CD4-positive, CD25-positive, alpha-beta regulatory T cell (primary cell): ENCODE measurements at regions not wholly inside any gene's neighbourhood (a gene's known extent, or its start where the extent isn't known, plus 50 kb on each side); places are given as distances from the start of the nearest gene placed in this dataset.
"Not testable (repeated sequence)": the region's sequence is repeated elsewhere in the genome, so short reads cannot be mapped to it uniquely, and the experiment has no call there.

Source experiments
- ATAC-seq, 2 donors: fragments of 150-1000 bp; cut with Tn5 transposase; one replicate each; pipeline ENCODE4 v1.10.0; 2021; ENCODE audit warnings: low read depth in 2 of 2, moderate number of reproducible peaks in 2 of 2, moderate library complexity in 1 of 2
- DNase-seq, 3 donors: peaks; one replicate each; pipeline versions ENCODE4 v3.0.0 to v3.0.0-alpha.2; 2012 to 2022; ENCODE audit warnings: mixed read lengths in 1 of 3
- H3K27ac ChIP-seq: one replicate; pipeline ENCODE4 v1.7.0; 2013; ENCODE audit warnings: mild to moderate bottlenecking, low read length; ENCODE audit not compliant: insufficient read depth, poor library complexity, severe bottlenecking
- H3K27me3 ChIP-seq: one replicate; pipeline ENCODE4 v1.7.0; 2013; ENCODE audit warnings: low read length; ENCODE audit not compliant: control insufficient read depth, insufficient read depth
- H3K36me3 ChIP-seq: one replicate; pipeline ENCODE4 v1.7.0; 2013; ENCODE audit warnings: mild to moderate bottlenecking, low read length, moderate library complexity; ENCODE audit not compliant: control insufficient read depth, insufficient read depth
- H3K4me1 ChIP-seq: 2 replicates; pipeline ENCODE4 v1.7.0; 2013; ENCODE audit warnings: mild to moderate bottlenecking, low read length; ENCODE audit not compliant: insufficient read depth, control insufficient read depth, poor library complexity, severe bottlenecking
- H3K4me3 ChIP-seq: one replicate; pipeline ENCODE4 v1.7.0; 2013; ENCODE audit warnings: low read depth, mild to moderate bottlenecking, low read length, moderate library complexity
- H3K9me3 ChIP-seq, 2 experiments: 1 replicate in 1 of 2; 2 replicates in 1 of 2; pipeline ENCODE4 v1.7.0; 2013; ENCODE audit warnings: low read length in 2 of 2, mild to moderate bottlenecking in 1 of 2, moderate library complexity in 1 of 2; ENCODE audit not compliant: control insufficient read depth in 2 of 2
- H3K27ac Mint-ChIP-seq, 3 donors: one replicate each; pipeline ENCODE4 v1.8.0; 2020 to 2022; ENCODE audit warnings: mild to moderate bottlenecking in 3 of 3, mixed read lengths in 3 of 3, moderate library complexity in 2 of 3
- H3K27me3 Mint-ChIP-seq: one replicate; pipeline ENCODE4 v1.8.0; 2022; ENCODE audit warnings: mild to moderate bottlenecking, mixed read lengths
- H3K36me3 Mint-ChIP-seq: one replicate; pipeline ENCODE4 v1.8.0; 2020; ENCODE audit warnings: mixed read lengths
- H3K4me1 Mint-ChIP-seq, 4 donors: one replicate each; pipeline ENCODE4 v1.8.0; 2020 to 2022; ENCODE audit warnings: mixed read lengths in 4 of 4, mild to moderate bottlenecking in 1 of 4
- H3K4me3 Mint-ChIP-seq, 4 donors: one replicate each; pipeline ENCODE4 v1.8.0; 2020 to 2022; ENCODE audit warnings: mild to moderate bottlenecking in 4 of 4, mixed read lengths in 4 of 4, moderate library complexity in 3 of 4
- H3K9me3 Mint-ChIP-seq, 7 donors: one replicate each; pipeline ENCODE4 v1.8.0; 2020 to 2022; ENCODE audit warnings: mixed read lengths in 7 of 7, mild to moderate bottlenecking in 3 of 7, moderate library complexity in 2 of 7

DNA sequence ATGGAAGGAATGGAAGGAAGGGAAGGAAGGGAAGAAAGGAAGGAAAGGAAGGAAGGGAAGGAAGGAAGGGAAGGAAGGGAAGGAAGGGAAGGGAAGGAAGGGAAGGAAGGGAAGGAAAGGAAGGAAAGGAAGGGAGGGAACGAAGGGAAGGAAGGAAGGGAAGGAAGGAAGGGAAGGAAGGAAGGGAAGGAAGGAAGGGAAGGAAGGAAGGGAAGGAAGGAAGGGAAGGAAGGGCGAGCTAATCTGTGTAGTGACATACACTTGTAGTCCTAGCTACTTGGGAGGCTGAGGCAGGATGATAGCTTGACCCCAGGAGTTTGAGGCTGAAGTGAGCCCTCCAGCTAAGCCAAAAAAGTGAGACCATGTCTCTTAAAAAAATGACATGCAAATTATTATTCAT lies 311.3 kb upstream of the LUZP2 start:
- not testable (repeated sequence) for H3K4me1 Mint-ChIP-seq, ATAC-seq, DNase-seq, H3K27ac Mint-ChIP-seq, H3K27me3 Mint-ChIP-seq, H3K4me3 ChIP-seq, H3K36me3 Mint-ChIP-seq, H3K27me3 ChIP-seq, H3K4me3 Mint-ChIP-seq, H3K36me3 ChIP-seq, H3K9me3 ChIP-seq, H3K4me1 ChIP-seq, H3K27ac ChIP-seq
- peaks cover 0 to 25% (median 5%) of the 10 kb centered on the region in 7 donors for H3K9me3 Mint-ChIP-seq

DNA sequence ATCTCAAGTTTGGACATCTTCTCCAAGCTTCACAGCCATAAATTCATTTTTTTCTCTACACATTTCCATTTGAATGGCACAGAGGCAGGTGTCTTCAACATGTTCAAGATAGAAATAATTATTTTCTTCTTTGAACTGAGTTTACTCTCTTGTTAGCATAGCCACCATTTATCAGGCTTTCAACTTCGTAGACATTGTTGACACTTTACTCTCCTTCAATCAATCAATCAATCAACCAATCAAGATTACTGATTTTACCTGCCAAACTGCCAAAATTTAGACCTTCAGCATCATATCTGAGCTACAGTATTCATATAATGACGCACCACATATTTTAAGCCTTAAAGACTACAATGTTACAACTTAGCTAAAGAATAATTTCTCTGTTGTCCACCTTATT lies 300.1 kb upstream of the LUZP2 start:
- ATAC-seq (no peak), DNase-seq (no peak)
- Mint-ChIP-seq H3K36me3 (no peaks in the 10 kb centered on the region), H3K9me3 (peaks cover 0 to 18% (median 4%) of the 10 kb centered on the region in 7 donors), H3K27ac (no peak overlapping the region), H3K4me1 (no peaks in the 10 kb centered on the region), H3K4me3 (no peak overlapping the region), H3K27me3 (no peaks in the 10 kb centered on the region)
- no peaks in the 10 kb centered on the region for H3K27me3 ChIP-seq
- H3K4me1 ChIP-seq, result no peaks in the 10 kb centered on the region
- no peak overlapping the region for H3K27ac ChIP-seq
- H3K36me3 ChIP-seq, result no peaks in the 10 kb centered on the region
- H3K9me3 ChIP-seq, result peaks cover 3 to 6% of the 10 kb centered on the region in 2 experiments
- no peak overlapping the region for H3K4me3 ChIP-seq

DNA sequence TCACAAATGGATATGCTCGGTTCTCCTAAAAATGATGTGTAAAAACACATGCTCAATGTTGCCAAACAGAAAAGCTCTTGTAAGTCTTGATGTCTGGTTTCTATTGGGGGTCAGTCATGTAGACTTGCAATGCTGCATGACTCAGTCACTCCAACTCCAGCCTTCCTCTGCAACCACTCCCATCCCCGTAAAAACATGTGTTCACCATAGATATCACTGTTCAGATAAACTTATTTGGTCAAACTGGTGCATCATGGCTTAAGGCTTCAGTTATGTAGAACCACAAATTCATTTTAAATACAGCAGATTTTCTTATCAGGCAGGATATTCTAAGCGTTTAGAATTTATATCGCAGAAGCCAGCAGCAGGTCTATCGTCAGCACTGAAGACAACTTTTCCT lies 298.4 kb upstream of the LUZP2 start:
- H3K4me1 ChIP-seq, result no peaks in the 10 kb centered on the region
- Mint-ChIP-seq H3K36me3 (no peaks in the 10 kb centered on the region), H3K9me3 (peaks cover 0 to 10% (median 3%) of the 10 kb centered on the region in 7 donors), H3K4me1 (no peaks in the 10 kb centered on the region), H3K4me3 (no peak overlapping the region), H3K27ac (no peak overlapping the region), H3K27me3 (no peaks in the 10 kb centered on the region)
- no peak overlapping the region for H3K27ac ChIP-seq
- DNase-seq (no peak), ATAC-seq (no peak)
- H3K36me3 ChIP-seq, result no peaks in the 10 kb centered on the region
- no peaks in the 10 kb centered on the region for H3K27me3 ChIP-seq
- peaks cover 0 to 2% of the 10 kb centered on the region in 2 experiments for H3K9me3 ChIP-seq
- no peak overlapping the region for H3K4me3 ChIP-seq

DNA sequence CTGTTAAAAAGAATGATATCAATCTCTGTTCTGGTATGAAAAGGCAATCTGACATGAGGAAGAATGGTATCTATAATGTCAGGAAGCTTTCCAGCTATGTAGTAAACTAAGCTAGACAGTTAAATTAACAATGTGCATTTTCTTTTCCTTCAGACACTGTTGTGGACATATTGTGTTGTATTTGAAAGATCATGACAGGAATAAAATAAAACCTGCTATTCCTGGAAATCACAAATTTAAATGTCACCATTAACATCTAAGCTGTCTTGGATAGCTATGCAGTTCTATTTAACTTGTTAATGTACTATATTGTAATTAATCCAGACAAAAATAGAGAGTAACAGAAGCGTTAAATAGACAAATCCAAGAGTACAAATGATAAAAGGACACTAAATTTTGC lies 297.4 kb upstream of the LUZP2 start:
- Mint-ChIP-seq H3K9me3 (peaks cover 0 to 10% (median 5%) of the 10 kb centered on the region in 7 donors), H3K36me3 (no peaks in the 10 kb centered on the region), H3K27me3 (no peaks in the 10 kb centered on the region), H3K27ac (no peak overlapping the region), H3K4me3 (no peak overlapping the region), H3K4me1 (no peaks in the 10 kb centered on the region)
- DNase-seq (no peak), ATAC-seq (no peak)
- no peaks in the 10 kb centered on the region for H3K27me3 ChIP-seq
- no peak overlapping the region for H3K27ac ChIP-seq
- H3K4me1 ChIP-seq, result no peaks in the 10 kb centered on the region
- no peak overlapping the region for H3K4me3 ChIP-seq
- H3K9me3 ChIP-seq, result peaks cover 0 to 2% of the 10 kb centered on the region in 2 experiments
- no peaks in the 10 kb centered on the region for H3K36me3 ChIP-seq

DNA sequence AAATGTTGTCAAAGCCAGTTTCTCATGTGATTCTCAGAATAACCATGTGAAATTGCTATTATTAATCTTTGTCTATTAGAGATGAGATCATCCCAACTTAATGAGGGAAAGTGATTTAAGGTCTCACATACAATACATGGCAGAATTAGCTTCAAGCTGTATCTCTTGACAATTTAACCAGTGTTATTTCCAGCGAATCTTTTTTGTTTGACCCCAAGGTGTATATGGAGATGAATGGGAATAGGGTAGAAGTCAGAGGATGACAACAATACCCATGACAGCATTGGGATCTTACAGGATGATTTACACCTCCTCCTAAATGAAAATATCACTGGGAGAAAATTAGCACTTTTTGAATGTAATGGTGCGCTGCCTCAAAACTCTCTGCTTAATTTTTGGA lies 290.8 kb upstream of the LUZP2 start:
- Mint-ChIP-seq H3K36me3 (no peaks in the 10 kb centered on the region), H3K27me3 (no peaks in the 10 kb centered on the region), H3K9me3 (peaks cover 4 to 20% (median 9%) of the 10 kb centered on the region in 7 donors), H3K4me3 (no peak overlapping the region), H3K27ac (no peak overlapping the region), H3K4me1 (no peaks in the 10 kb centered on the region)
- no peak for ATAC-seq
- Histone ChIP-seq H3K4me3 (no peak overlapping the region), H3K36me3 (no peaks in the 10 kb centered on the region), H3K27me3 (no peaks in the 10 kb centered on the region), H3K4me1 (no peaks in the 10 kb centered on the region), H3K27ac (no peak overlapping the region), H3K9me3 (peaks cover 4 to 9% of the 10 kb centered on the region in 2 experiments)
- DNase-seq, result no peak

DNA sequence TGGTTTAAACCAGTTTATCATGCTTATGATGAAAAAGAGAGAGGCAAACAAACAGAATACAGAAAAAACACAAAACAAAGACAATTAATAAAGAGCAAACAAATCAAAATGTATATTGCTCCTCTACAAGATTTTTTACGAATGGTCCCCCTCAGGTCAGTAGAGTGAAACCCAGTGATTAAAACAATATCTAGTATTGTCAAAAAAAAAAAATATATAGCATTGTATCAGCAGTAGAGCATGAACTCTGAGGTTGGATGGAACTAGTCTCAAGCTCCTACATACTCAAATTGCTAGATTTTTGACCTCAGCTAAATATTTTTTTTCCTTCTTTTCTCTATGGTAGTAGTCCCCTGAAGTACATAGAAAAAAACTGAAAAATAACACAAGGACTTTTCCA lies 290.3 kb upstream of the LUZP2 start:
- Histone ChIP-seq H3K9me3 (peaks cover 4 to 9% of the 10 kb centered on the region in 2 experiments), H3K4me1 (no peaks in the 10 kb centered on the region), H3K4me3 (no peak overlapping the region), H3K27me3 (no peaks in the 10 kb centered on the region), H3K36me3 (no peaks in the 10 kb centered on the region), H3K27ac (no peak overlapping the region)
- Mint-ChIP-seq H3K36me3 (no peaks in the 10 kb centered on the region), H3K27me3 (no peaks in the 10 kb centered on the region), H3K4me3 (no peak overlapping the region), H3K27ac (no peak overlapping the region), H3K4me1 (no peaks in the 10 kb centered on the region), H3K9me3 (peaks cover 4 to 22% (median 9%) of the 10 kb centered on the region in 7 donors)
- no peak for DNase-seq
- ATAC-seq, result no peak

DNA sequence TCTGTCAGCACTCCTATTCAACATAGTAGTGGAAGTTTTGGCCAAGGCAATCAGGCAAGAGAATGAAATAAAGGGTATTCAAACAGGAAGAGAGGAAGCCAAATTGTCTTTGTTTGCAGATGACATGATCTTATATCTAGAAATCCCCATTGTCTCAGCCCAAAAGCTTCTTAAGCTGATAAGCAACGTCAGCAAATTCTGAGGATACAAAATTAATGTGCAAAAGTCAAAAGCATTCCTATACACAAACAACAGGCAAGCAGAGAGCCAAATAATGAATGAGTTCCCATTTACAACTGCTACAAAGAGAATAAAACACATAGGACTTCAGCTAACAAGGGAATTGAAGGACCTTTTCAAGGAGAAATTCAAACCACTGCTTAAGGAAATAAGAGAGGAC lies 280.4 kb upstream of the LUZP2 start:
- no peaks in the 10 kb centered on the region for H3K4me1 ChIP-seq
- no peak for ATAC-seq
- H3K9me3 Mint-ChIP-seq, result peaks cover 0 to 27% (median 10%) of the 10 kb centered on the region in 7 donors

DNA sequence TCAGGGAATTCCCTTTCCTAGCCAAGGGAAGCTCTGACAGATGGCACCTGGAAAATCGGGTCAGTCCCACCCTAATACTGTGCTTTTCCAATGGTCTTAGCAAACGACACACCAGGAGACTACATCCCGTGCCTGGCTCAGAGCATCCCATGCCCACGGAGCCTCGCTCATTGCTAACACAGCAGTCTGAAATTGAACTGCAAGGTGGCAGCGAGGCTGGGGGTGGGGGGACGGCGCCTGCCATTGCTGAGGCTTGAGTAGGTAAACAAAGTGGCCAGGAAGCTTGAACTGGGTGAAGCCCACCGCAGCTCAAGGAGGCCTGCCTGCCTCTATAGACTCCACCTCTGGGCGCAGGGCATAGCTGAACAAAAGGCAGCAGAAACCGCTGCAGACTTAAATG lies 279.5 kb upstream of the LUZP2 start:
- peaks cover 0 to 24% (median 9%) of the 10 kb centered on the region in 7 donors for H3K9me3 Mint-ChIP-seq
- H3K4me1 ChIP-seq, result not testable (repeated sequence)

More for the DNA sequence above, 280.4 kb upstream of the LUZP2 start:
- no peaks in the 10 kb centered on the region for H3K36me3 Mint-ChIP-seq
- no peaks in the 10 kb centered on the region for H3K9me3 ChIP-seq
- H3K4me3 ChIP-seq, result no peak overlapping the region
- no peaks in the 10 kb centered on the region for H3K27me3 Mint-ChIP-seq
- DNase-seq, result no peak
- no peak overlapping the region for H3K27ac Mint-ChIP-seq
- H3K36me3 ChIP-seq, result no peaks in the 10 kb centered on the region
- H3K27me3 ChIP-seq, result no peaks in the 10 kb centered on the region
- H3K4me3 Mint-ChIP-seq, result no peak overlapping the region
- H3K4me1 Mint-ChIP-seq, result no peaks in the 10 kb centered on the region
- no peak overlapping the region for H3K27ac ChIP-seq

More for the DNA sequence above, 279.5 kb upstream of the LUZP2 start:
- H3K27me3 ChIP-seq, H3K9me3 ChIP-seq, H3K27ac Mint-ChIP-seq, DNase-seq, H3K27me3 Mint-ChIP-seq, ATAC-seq, H3K36me3 Mint-ChIP-seq, H3K4me1 Mint-ChIP-seq, H3K4me3 ChIP-seq, H3K36me3 ChIP-seq, H3K27ac ChIP-seq, H3K4me3 Mint-ChIP-seq: not testable (repeated sequence)
